Mucosa of descending colon (tissue), 3 donors: ENCODE measurements at regions not wholly inside any gene's neighbourhood (a gene's known extent, or its start where the extent isn't known, plus 50 kb on each side); places are given as distances from the start of the nearest gene placed in this dataset.
A peak's percentile ranks its signal among the peaks of the same experiment; 100 is the strongest.

Source experiments
- ATAC-seq: fragments of 200-7000 bp; cut with Tn5 transposase; one replicate; pipeline ENCODE4 v1.9.1; 2020; ENCODE audit warnings: mild to moderate bottlenecking, moderate library complexity
- DNase-seq, 3 donors: peaks; one replicate each; pipeline ENCODE4 v3.0.0-alpha.2; 2020
- H3K36me3 ChIP-seq: fragments of 200-600 bp; one replicate; pipeline ENCODE4 v1.8.0; 2021; ENCODE audit warnings: low read depth, mild to moderate bottlenecking
- H3K4me1 ChIP-seq: fragments of 200-600 bp; one replicate; pipeline ENCODE4 v1.8.0; 2021; ENCODE audit warnings: low read depth, mild to moderate bottlenecking
- H3K4me3 ChIP-seq: fragments of 200-600 bp; one replicate; pipeline ENCODE4 v1.8.0; 2021; ENCODE audit warnings: mild to moderate bottlenecking
- H3K9me3 ChIP-seq: fragments of 200-600 bp; one replicate; pipeline ENCODE4 v1.8.0; 2021; ENCODE audit warnings: mild to moderate bottlenecking
- intact Hi-C, 2 donors: fragments of 100-400 bp; cut with DNase I in 1 of 2; cut with micrococcal nuclease in 1 of 2; formaldehyde crosslinking; loops; one replicate each; pipeline versions ENCODE4 v1.11.0 to v1.11.1; 2022; cut with DNase I, micrococcal nuclease
- TF ChIP-seq, protein P1 (sequence below): fragments of 200-600 bp; IDR thresholded peaks from one replicate; pipeline ENCODE4 v1.8.0; 2022; ENCODE audit warnings: antibody characterized with exemption, mild to moderate bottlenecking
- donor health status: DM: no; HTN: no; CAD: no; lungs with moderate emphysema.
- donor health status: DM: no; HTN: no; CAD: no.
- donor health status: DM: no; HTN: yes; CAD: no.

DNA sequence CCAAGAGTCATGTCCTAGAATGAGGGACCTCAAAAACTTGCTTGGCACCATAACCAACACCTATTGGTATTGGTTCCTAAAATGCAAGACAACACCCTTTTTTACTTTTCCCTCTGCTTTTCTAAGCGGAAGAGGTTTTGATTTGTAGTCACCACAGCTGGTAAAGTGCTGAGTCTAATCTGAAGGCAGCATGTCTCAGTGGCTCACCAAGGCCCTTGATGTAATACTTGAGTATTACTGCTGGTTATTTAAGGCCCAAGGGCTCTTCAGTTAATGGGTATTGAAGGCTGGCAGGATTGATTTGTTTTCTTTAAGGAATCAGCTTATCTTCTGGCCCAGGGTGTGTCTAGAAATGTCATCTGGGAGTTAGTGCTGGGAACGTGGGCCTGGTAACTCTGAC lies 735.1 kb downstream of the GLUD2 start:
- no peak for ATAC-seq
- TF ChIP-seq, protein P1, sequence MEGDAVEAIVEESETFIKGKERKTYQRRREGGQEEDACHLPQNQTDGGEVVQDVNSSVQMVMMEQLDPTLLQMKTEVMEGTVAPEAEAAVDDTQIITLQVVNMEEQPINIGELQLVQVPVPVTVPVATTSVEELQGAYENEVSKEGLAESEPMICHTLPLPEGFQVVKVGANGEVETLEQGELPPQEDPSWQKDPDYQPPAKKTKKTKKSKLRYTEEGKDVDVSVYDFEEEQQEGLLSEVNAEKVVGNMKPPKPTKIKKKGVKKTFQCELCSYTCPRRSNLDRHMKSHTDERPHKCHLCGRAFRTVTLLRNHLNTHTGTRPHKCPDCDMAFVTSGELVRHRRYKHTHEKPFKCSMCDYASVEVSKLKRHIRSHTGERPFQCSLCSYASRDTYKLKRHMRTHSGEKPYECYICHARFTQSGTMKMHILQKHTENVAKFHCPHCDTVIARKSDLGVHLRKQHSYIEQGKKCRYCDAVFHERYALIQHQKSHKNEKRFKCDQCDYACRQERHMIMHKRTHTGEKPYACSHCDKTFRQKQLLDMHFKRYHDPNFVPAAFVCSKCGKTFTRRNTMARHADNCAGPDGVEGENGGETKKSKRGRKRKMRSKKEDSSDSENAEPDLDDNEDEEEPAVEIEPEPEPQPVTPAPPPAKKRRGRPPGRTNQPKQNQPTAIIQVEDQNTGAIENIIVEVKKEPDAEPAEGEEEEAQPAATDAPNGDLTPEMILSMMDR: no peak
- H3K9me3 ChIP-seq: no peaks in the 10 kb centered on the region
- no peaks in the 10 kb centered on the region for H3K4me1 ChIP-seq
- DNase-seq: no peak
- no peaks in the 10 kb centered on the region for H3K36me3 ChIP-seq
- no peak overlapping the region for H3K4me3 ChIP-seq
- intact Hi-C loops: no loop called here

DNA sequence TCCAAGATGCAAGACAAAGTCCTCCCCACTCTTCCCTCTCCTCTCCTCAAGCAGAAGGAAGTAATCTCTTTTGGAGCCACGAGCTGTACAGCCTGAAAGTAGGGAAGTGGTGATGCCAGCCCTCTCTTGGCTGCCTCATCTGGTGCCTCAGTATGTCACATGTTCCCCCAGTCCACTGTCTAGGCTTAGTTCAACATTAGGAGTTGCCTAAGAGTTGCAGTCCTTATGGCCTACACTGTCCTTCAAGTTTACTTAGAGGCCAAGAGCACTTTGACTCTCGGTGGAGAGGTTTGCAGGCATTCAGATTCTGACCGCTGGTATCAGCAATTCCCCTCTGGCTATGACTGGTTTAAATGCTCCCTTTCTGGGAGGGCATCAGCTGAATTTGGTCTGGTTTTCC lies 735.6 kb downstream of the GLUD2 start:
- TF ChIP-seq, protein P1: no peak
- Histone ChIP-seq H3K4me1 (no peaks in the 10 kb centered on the region), H3K36me3 (no peaks in the 10 kb centered on the region), H3K9me3 (no peaks in the 10 kb centered on the region), H3K4me3 (no peak overlapping the region)
- intact Hi-C loops: no loop called here
- no peak for ATAC-seq
- no peak for DNase-seq

DNA sequence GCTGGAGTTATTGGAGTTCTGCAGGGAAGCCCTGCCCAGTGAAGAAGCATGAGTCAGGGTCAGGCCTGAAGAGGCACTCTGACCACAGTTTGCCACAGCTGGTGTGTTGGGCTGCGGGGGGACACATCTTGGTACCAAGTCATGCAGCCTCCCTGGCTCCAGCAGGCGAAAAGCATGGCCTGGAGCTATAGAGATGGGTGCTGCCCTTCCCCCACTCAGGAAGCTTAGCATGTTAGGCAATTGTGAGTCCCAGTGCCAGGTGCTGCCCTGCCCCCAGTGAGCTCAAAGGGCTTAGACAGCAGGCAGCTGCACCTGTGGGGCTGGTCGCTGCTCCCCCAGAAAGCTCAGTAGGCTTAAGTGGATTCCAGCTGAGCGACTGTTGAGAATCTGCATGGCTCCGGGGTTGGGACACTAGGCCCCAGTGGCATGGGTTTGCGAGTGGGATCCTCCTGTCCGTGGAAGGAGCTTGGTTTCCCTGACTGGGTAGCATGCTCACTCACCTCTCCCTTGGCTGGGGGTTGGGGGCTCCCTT lies 755.5 kb downstream of the GLUD2 start:
- DNase-seq (no peak), ATAC-seq (no peak)
- intact Hi-C loops: no loop called here
- H3K4me1 ChIP-seq: no peaks in the 10 kb centered on the region
- TF ChIP-seq, protein P1: no peak
- no peak overlapping the region for H3K4me3 ChIP-seq
- no peaks in the 10 kb centered on the region for H3K36me3 ChIP-seq
- no peaks in the 10 kb centered on the region for H3K9me3 ChIP-seq

DNA sequence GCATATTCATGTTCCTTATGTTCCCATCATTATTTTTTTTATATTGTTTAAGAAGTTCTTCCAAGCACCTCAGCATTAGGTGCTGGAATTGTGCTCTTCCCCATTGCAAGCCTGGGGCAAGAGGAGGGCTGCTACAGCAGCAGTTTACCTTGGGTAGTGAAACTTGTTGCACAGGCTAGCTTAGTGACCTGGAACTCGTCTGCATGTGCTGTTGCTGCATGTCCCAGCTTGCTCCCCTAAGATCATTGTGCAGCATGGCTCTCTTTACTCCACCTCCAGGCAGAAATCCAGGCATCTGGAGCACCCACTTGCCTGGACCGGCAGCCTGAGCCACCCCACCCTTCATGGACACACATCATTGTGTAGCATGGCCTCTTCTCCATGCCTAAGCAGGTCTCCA lies 776.0 kb downstream of the GLUD2 start:
- Histone ChIP-seq H3K4me1 (no peaks in the 10 kb centered on the region), H3K9me3 (no peaks in the 10 kb centered on the region), H3K4me3 (no peak overlapping the region), H3K36me3 (no peaks in the 10 kb centered on the region)
- DNase-seq (peak in 1 of 3 donors; percentile 8), ATAC-seq (no peak)
- intact Hi-C loops: no loop called here
- TF ChIP-seq, protein P1: no peak

DNA sequence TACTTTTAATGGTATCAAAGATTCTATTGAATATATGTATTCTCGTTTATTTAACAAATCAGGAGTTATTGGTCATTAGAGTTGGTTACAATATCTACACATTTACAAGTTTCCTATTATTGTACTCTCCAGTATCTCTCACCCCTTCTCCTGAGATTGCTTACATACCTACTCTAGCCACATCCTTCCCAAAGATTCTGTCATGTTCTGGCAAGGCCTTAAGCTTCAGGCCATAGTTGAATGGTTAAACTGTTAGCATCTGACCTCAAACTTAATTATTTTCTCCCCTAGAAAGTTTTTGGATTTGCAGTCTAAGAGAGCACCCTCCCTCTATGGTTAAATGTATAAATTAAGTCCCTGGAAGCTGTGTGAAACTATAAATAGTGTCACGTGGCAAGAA lies 784.2 kb downstream of the GLUD2 start:
- no peaks in the 10 kb centered on the region for H3K4me1 ChIP-seq
- no peaks in the 10 kb centered on the region for H3K36me3 ChIP-seq
- TF ChIP-seq, protein P1: no peak

DNA sequence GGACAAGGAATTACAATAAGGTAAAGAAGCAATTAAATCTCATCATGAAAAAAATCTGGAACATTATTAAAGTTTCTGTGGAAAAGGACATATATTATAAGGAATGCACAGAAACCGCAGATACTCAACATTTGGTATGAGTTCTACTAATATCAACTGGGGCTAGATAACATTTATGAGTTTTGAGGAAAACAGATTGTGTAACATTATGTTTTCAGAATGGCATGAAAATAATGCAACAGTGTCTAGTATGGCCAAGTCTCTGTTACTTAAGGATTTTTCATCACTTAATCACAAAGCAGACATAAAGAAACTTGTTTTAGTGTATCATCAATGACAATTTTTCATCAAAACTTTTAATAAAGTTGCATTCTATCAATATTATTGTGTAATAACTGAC lies 785.0 kb downstream of the GLUD2 start:
- TF ChIP-seq, protein P1: no peak
- Histone ChIP-seq H3K4me1 (no peaks in the 10 kb centered on the region), H3K36me3 (no peaks in the 10 kb centered on the region), H3K9me3 (no peaks in the 10 kb centered on the region), H3K4me3 (no peak overlapping the region)
- ATAC-seq (no peak), DNase-seq (no peak)
- intact Hi-C loops: no loop called here

More for the DNA sequence above, 784.2 kb downstream of the GLUD2 start:
- DNase-seq: no peak
- intact Hi-C loops: no loop called here
- no peak overlapping the region for H3K4me3 ChIP-seq
- no peak for ATAC-seq
- no peaks in the 10 kb centered on the region for H3K9me3 ChIP-seq
